ENCODE measurements at regions not wholly inside any gene's neighbourhood (a gene's known extent, or its start where the extent isn't known, plus 50 kb on each side); places are given as distances from the start of the nearest gene placed in this dataset.

- Histone ChIP-seq H3K36me3 (no peaks in the 10 kb centered on the region), H3K9me3 (no peaks in the 10 kb centered on the region), H3K27me3 (no peaks in the 10 kb centered on the region), H3K4me3 (ENCODE audit: low read depth, low read length) (no peak overlapping the region), H3K4me1 (no peaks in the 10 kb centered on the region)
- TF ChIP-seq CTCF (IDR thresholded peaks at IDR 0.05; ENCODE audit: low read depth, low read length) = no peak
- no peak for DNase-seq
These were observed 133.0 kb upstream of the LMCD1 start for GRCh38 chr3:8368598-8368997.

- no peak for DNase-seq
- Histone ChIP-seq H3K4me3 (ENCODE audit: low read depth, low read length) (no peak overlapping the region), H3K9me3 (no peaks in the 10 kb centered on the region), H3K36me3 (no peaks in the 10 kb centered on the region), H3K27me3 (no peaks in the 10 kb centered on the region), H3K4me1 (no peaks in the 10 kb centered on the region)
- TF ChIP-seq CTCF (IDR thresholded peaks at IDR 0.05; ENCODE audit: low read depth, low read length) = no peak
These were observed 132.0 kb upstream of the LMCD1 start for GRCh38 chr3:8369638-8370037.

GRCh38 chr3:8371085-8371551, 130.5 kb upstream of the LMCD1 start:
- Histone ChIP-seq H3K27me3 (no peaks in the 10 kb centered on the region), H3K4me1 (no peaks in the 10 kb centered on the region), H3K9me3 (no peaks in the 10 kb centered on the region), H3K36me3 (no peaks in the 10 kb centered on the region), H3K4me3 (ENCODE audit: low read depth, low read length) (no peak overlapping the region)
- DNase-seq = no peak
- no peak for TF ChIP-seq CTCF (IDR thresholded peaks at IDR 0.05; ENCODE audit: low read depth, low read length)

GRCh38 chr3:8371960-8372463, 129.6 kb upstream of the LMCD1 start:
- Histone ChIP-seq H3K36me3 (no peaks in the 10 kb centered on the region), H3K4me3 (ENCODE audit: low read depth, low read length) (no peak overlapping the region), H3K27me3 (no peaks in the 10 kb centered on the region), H3K4me1 (no peaks in the 10 kb centered on the region), H3K9me3 (no peaks in the 10 kb centered on the region)
- no peak for TF ChIP-seq CTCF (IDR thresholded peaks at IDR 0.05; ENCODE audit: low read depth, low read length)
- DNase-seq = no peak

GRCh38 chr3:8380904-8381704, 120.5 kb upstream of the LMCD1 start:
- H3K4me1 ChIP-seq = no peaks in the 10 kb centered on the region
- DNase-seq = no peak
- H3K4me3 ChIP-seq (ENCODE audit: low read depth, low read length) = no peak overlapping the region
- no peak for TF ChIP-seq CTCF (IDR thresholded peaks at IDR 0.05; ENCODE audit: low read depth, low read length)
- no peaks in the 10 kb centered on the region for H3K27me3 ChIP-seq
- H3K36me3 ChIP-seq = no peaks in the 10 kb centered on the region
- no peaks in the 10 kb centered on the region for H3K9me3 ChIP-seq
